Activated T-cell treated with anti-CD3 and anti-CD28 coated beads, Interleukin-2, amount 50 U/mL, for 4 hours (primary cell): ENCODE measurements at regions not wholly inside any gene's neighbourhood (a gene's known extent, or its start where the extent isn't known, plus 50 kb on each side); places are given as distances from the start of the nearest gene placed in this dataset.
"Not testable (repeated sequence)": the region's sequence is repeated elsewhere in the genome, so short reads cannot be mapped to it uniquely, and the experiment has no call there.

Experiments
- ATAC-seq, 2 donors: fragments of 200-7000 bp; cut with Tn5 transposase; one replicate each; pipeline ENCODE4 v1.10.0; 2021
- DNase-seq: peaks from one replicate; pipeline ENCODE4 v3.0.0-alpha.2; 2020
- H3K27me3 Mint-ChIP-seq: one replicate; pipeline ENCODE4 v1.8.0; 2021; ENCODE audit warnings: low read depth, mixed read lengths
- H3K36me3 Mint-ChIP-seq: one replicate; pipeline ENCODE4 v1.8.0; 2022; ENCODE audit warnings: mixed read lengths; ENCODE audit not compliant: insufficient read depth
- H3K4me1 Mint-ChIP-seq: one replicate; pipeline ENCODE4 v1.8.0; 2021; ENCODE audit warnings: low read depth, mixed read lengths
- H3K4me3 Mint-ChIP-seq: one replicate; pipeline ENCODE4 v1.8.0; 2021; ENCODE audit warnings: mild to moderate bottlenecking, moderate library complexity, mixed read lengths
- H3K9me3 Mint-ChIP-seq: one replicate; pipeline ENCODE4 v1.8.0; 2021; ENCODE audit warnings: mixed read lengths

GRCh38 chr17:70447588-70447987, 278.3 kb downstream of the KCNJ2 start:
- Mint-ChIP-seq H3K36me3 (no peaks in the 10 kb centered on the region), H3K4me1 (no peaks in the 10 kb centered on the region), H3K9me3 (peaks cover 8% of the 10 kb centered on the region), H3K27me3 (no peaks in the 10 kb centered on the region), H3K4me3 (no peak overlapping the region)
- no peak for ATAC-seq
- DNase-seq, result no peak

GRCh38 chr17:70453075-70453474, 283.7 kb downstream of the KCNJ2 start:
- H3K36me3 Mint-ChIP-seq, H3K9me3 Mint-ChIP-seq, H3K4me1 Mint-ChIP-seq, H3K4me3 Mint-ChIP-seq, ATAC-seq, H3K27me3 Mint-ChIP-seq, DNase-seq: not testable (repeated sequence)

- H3K9me3 Mint-ChIP-seq, result no peaks in the 10 kb centered on the region
These were observed 285.0 kb downstream of the KCNJ2 start for GRCh38 chr17:70454377-70454776.

GRCh38 chr17:70454908-70455307, 285.6 kb downstream of the KCNJ2 start:
- H3K4me3 Mint-ChIP-seq, result no peak overlapping the region
- no peaks in the 10 kb centered on the region for H3K4me1 Mint-ChIP-seq
- no peaks in the 10 kb centered on the region for H3K27me3 Mint-ChIP-seq
- no peak for ATAC-seq
- DNase-seq, result no peak
- no peaks in the 10 kb centered on the region for H3K36me3 Mint-ChIP-seq
- H3K9me3 Mint-ChIP-seq, result no peaks in the 10 kb centered on the region

More at GRCh38 chr17:70454377-70454776, 285.0 kb downstream of the KCNJ2 start:
- Mint-ChIP-seq H3K4me1 (no peaks in the 10 kb centered on the region), H3K4me3 (no peak overlapping the region), H3K36me3 (no peaks in the 10 kb centered on the region), H3K27me3 (no peaks in the 10 kb centered on the region)
- ATAC-seq (no peak), DNase-seq (no peak)

GRCh38 chr17:70464995-70465394, 295.7 kb downstream of the KCNJ2 start:
- H3K4me3 Mint-ChIP-seq, result no peak overlapping the region

GRCh38 chr17:70468661-70469060, 299.3 kb downstream of the KCNJ2 start:
- no peak overlapping the region for H3K4me3 Mint-ChIP-seq
- DNase-seq (no peak), ATAC-seq (no peak)
- H3K36me3 Mint-ChIP-seq, result no peaks in the 10 kb centered on the region
- no peaks in the 10 kb centered on the region for H3K4me1 Mint-ChIP-seq
- peaks cover 7% of the 10 kb centered on the region for H3K9me3 Mint-ChIP-seq
- no peaks in the 10 kb centered on the region for H3K27me3 Mint-ChIP-seq

More at GRCh38 chr17:70464995-70465394, 295.7 kb downstream of the KCNJ2 start:
- no peaks in the 10 kb centered on the region for H3K4me1 Mint-ChIP-seq
- ATAC-seq, result no peak
- H3K9me3 Mint-ChIP-seq, result no peaks in the 10 kb centered on the region
- H3K27me3 Mint-ChIP-seq, result no peaks in the 10 kb centered on the region
- no peaks in the 10 kb centered on the region for H3K36me3 Mint-ChIP-seq
- DNase-seq, result no peak

- Mint-ChIP-seq H3K4me3 (no peak overlapping the region), H3K9me3 (peaks cover 11% of the 10 kb centered on the region), H3K36me3 (no peaks in the 10 kb centered on the region), H3K4me1 (no peaks in the 10 kb centered on the region), H3K27me3 (no peaks in the 10 kb centered on the region)
- DNase-seq (no peak), ATAC-seq (no peak)
These were observed 303.7 kb downstream of the KCNJ2 start for GRCh38 chr17:70473049-70473448.

GRCh38 chr17:70476368-70476767, 307.0 kb downstream of the KCNJ2 start:
- Mint-ChIP-seq H3K9me3 (peaks cover 8% of the 10 kb centered on the region), H3K27me3 (no peaks in the 10 kb centered on the region), H3K4me3 (no peak overlapping the region), H3K36me3 (no peaks in the 10 kb centered on the region), H3K4me1 (no peaks in the 10 kb centered on the region)
- DNase-seq (no peak), ATAC-seq (no peak)

- Mint-ChIP-seq H3K9me3 (peaks cover 9% of the 10 kb centered on the region), H3K27me3 (no peaks in the 10 kb centered on the region), H3K4me1 (no peaks in the 10 kb centered on the region), H3K4me3 (no peak overlapping the region), H3K36me3 (no peaks in the 10 kb centered on the region)
- DNase-seq, result no peak
- no peak for ATAC-seq
These were observed 309.6 kb downstream of the KCNJ2 start for GRCh38 chr17:70478902-70479301.

- no peak for DNase-seq
- peaks cover 5% of the 10 kb centered on the region for H3K9me3 Mint-ChIP-seq
- H3K27me3 Mint-ChIP-seq, result no peaks in the 10 kb centered on the region
- no peak for ATAC-seq
- H3K36me3 Mint-ChIP-seq, result no peaks in the 10 kb centered on the region
- H3K4me1 Mint-ChIP-seq, result no peaks in the 10 kb centered on the region
- no peak overlapping the region for H3K4me3 Mint-ChIP-seq
These were observed 310.4 kb downstream of the KCNJ2 start for GRCh38 chr17:70479779-70480178.

GRCh38 chr17:70483624-70484023, 314.3 kb downstream of the KCNJ2 start:
- Mint-ChIP-seq H3K9me3 (peaks cover 5% of the 10 kb centered on the region), H3K27me3 (no peaks in the 10 kb centered on the region), H3K4me3 (no peak overlapping the region), H3K4me1 (no peaks in the 10 kb centered on the region), H3K36me3 (no peaks in the 10 kb centered on the region)
- ATAC-seq (no peak), DNase-seq (no peak)

GRCh38 chr17:70484050-70484449, 314.7 kb downstream of the KCNJ2 start:
- Mint-ChIP-seq H3K27me3 (no peaks in the 10 kb centered on the region), H3K4me3 (no peak overlapping the region), H3K4me1 (no peaks in the 10 kb centered on the region), H3K36me3 (no peaks in the 10 kb centered on the region), H3K9me3 (peaks cover 5% of the 10 kb centered on the region)
- DNase-seq (no peak), ATAC-seq (no peak)

GRCh38 chr17:70484496-70484895, 315.2 kb downstream of the KCNJ2 start:
- no peak overlapping the region for H3K4me3 Mint-ChIP-seq
- H3K4me1 Mint-ChIP-seq, result no peaks in the 10 kb centered on the region

GRCh38 chr17:70492368-70492767, 323.0 kb downstream of the KCNJ2 start:
- Mint-ChIP-seq H3K36me3 (no peaks in the 10 kb centered on the region), H3K9me3 (no peaks in the 10 kb centered on the region), H3K27me3 (no peaks in the 10 kb centered on the region), H3K4me3 (no peak overlapping the region), H3K4me1 (no peaks in the 10 kb centered on the region)
- ATAC-seq (no peak), DNase-seq (no peak)

More at GRCh38 chr17:70484496-70484895, 315.2 kb downstream of the KCNJ2 start:
- Mint-ChIP-seq H3K9me3 (peaks cover 5% of the 10 kb centered on the region), H3K36me3 (no peaks in the 10 kb centered on the region), H3K27me3 (no peaks in the 10 kb centered on the region)
- DNase-seq (no peak), ATAC-seq (no peak)

- H3K4me1 Mint-ChIP-seq, result no peaks in the 10 kb centered on the region
- H3K36me3 Mint-ChIP-seq, result no peaks in the 10 kb centered on the region
- H3K9me3 Mint-ChIP-seq, result no peaks in the 10 kb centered on the region
- no peaks in the 10 kb centered on the region for H3K27me3 Mint-ChIP-seq
- ATAC-seq (no peak), DNase-seq (no peak)
- no peak overlapping the region for H3K4me3 Mint-ChIP-seq
These were observed 324.0 kb downstream of the KCNJ2 start for GRCh38 chr17:70493277-70493874.

- Mint-ChIP-seq H3K4me1 (no peaks in the 10 kb centered on the region), H3K36me3 (no peaks in the 10 kb centered on the region), H3K4me3 (no peak overlapping the region), H3K27me3 (no peaks in the 10 kb centered on the region), H3K9me3 (no peaks in the 10 kb centered on the region)
- no peak for DNase-seq
- ATAC-seq, result no peak
These were observed 329.3 kb downstream of the KCNJ2 start for GRCh38 chr17:70498631-70499030.
